ENCODE measurements at regions not wholly inside any gene's neighbourhood (a gene's known extent, or its start where the extent isn't known, plus 50 kb on each side); places are given as distances from the start of the nearest gene placed in this dataset.

GRCh38 chr12:58640314-58640713 is 280.0 kb downstream of the LRIG3 start:
- TF ChIP-seq CTCF (IDR thresholded peaks at IDR 0.05; ENCODE audit: borderline replicate concordance, extremely low read depth, low read length, poor library complexity, severe bottlenecking) (no peak), EZH2 (IDR thresholded peaks at IDR 0.05; ENCODE audit: borderline replicate concordance, low read depth, low read length, severe bottlenecking) (no peak)
